ENCODE measurements at regions not wholly inside any gene's neighbourhood (a gene's known extent, or its start where the extent isn't known, plus 50 kb on each side); places are given as distances from the start of the nearest gene placed in this dataset.

DNA sequence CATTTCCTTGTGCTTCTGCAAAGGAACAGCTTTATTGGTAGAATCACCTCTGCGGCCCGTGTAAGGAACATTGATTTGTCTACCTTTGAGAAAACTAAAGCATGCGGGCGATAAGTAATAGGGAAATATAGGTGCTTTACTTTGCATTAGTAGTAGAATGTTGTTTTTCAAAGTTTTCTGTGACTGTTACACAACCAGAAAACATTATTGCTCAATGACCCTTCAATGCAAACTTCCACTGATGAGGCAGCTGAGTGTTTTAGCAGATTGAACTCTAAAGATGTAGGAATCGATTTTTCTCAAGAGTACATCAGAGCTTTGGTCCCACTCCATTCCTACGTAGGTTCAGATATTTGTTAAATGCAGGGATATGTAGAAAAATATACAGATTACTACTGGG, 427.8 kb downstream of the DNAJB9 start:
- DNase-seq = no peak

DNA sequence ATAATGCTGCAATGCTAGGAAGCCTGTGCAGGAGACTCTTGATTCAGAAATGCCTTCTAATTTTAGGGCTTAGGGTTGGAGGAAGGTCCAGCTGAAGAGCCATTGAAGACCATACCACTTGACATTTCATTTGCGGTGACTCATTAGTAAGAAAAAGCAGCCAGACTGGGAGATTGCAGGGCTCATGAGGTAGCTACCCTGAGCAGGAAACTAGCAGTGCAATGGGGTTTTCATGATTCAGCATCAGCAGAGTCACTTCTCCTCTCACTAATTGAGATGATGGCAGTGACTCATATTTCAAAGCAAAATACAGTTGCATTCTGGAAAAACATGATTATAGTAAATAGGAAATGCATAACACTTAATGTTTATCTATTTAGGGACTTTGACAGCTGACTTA, 434.1 kb downstream of the DNAJB9 start:
- DNase-seq = no peak

DNA sequence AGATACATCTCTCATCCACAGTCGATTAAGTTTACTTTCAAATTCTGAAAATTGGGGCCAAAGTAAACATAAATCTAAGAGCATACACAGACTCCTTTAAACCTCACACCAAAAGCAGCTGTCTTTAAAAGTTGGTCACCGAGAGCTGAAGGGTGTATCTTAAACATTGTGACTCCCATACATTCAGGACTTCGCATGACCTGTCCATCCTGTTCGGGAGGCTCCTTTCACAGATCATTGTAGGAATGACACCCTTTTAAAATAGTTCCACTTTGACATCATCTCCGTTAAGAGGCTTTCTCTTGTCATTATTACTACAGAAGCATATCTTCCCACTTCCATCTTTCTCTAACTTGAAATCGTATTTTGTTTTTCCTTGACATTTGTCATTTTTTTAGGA, 440.0 kb downstream of the DNAJB9 start:
- no peak for DNase-seq

DNA sequence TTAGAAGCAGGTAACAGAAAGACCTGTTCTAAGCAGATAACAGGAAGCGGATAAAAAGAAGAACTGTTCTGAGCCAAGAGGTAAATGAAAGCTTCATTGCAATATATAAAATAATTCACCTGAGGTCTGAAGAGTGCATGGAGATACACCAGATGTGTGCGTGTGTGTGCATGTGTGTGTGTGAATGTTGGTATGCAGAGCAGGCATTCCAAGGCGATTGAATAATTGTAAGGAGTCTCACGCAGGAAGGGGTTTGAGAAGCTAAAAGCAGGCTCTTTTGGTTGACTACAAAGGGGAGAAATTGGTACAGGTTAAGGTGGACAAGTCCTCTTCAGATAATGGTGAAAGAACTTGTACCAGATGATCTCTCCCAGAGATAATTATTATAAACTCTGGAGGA, 450.6 kb downstream of the DNAJB9 start:
- no peak for DNase-seq

DNA sequence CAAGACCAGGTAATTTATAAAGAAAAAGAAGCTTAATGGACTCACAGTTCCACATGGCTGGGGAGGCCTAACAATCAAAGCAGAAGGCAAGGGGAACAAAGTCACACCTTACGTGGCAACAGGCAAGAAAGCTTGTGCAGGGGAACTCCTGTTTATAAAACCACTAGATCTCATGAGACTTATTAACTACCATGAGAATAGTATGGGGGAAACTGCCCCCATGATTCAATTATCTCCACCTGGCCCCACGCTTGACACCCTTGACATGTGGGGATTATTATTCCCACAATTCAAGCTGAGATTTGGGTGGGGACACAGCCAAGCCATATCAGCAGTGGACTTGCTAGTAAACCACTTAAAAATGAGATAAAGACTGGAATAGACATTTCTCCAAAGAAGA, 451.7 kb downstream of the DNAJB9 start:
- no peak for DNase-seq

DNA sequence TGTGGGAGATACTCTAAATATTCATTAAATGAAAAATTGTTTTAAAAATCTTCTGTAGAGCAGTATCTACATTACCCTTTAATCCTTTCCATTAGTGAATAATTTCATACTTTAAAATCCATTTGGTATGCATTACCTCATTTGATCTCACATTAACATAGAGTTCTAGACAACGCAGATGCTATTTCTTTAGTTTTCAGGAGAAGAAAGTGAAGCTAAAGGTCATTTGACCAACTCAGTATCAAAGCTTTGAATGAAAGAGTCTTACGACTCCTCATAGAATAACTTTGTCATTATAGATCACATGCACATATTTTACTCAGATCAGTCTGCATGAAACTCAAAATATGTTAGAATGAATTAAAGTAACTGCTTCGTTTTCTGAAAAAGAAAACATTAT, 460.2 kb downstream of the DNAJB9 start:
- no peak for DNase-seq

DNA sequence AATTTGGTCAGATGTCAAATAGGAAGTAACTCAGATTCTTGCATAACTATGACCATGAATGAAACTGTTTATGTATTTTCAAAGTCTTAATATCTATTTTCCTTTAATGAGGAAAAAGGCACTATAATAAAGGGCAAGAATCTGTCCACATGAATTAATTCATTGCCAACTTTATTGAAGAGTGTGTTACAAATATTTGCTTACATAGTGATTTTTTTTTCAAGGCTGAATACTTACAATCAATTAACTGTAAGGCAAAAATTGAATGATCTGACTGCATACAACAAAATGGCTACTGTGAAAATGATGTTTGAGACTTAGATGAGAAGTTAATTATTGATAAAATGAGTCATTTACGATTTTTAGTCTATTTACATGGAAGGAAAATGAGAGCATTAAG, 475.0 kb downstream of the DNAJB9 start:
- no peak for DNase-seq

DNA sequence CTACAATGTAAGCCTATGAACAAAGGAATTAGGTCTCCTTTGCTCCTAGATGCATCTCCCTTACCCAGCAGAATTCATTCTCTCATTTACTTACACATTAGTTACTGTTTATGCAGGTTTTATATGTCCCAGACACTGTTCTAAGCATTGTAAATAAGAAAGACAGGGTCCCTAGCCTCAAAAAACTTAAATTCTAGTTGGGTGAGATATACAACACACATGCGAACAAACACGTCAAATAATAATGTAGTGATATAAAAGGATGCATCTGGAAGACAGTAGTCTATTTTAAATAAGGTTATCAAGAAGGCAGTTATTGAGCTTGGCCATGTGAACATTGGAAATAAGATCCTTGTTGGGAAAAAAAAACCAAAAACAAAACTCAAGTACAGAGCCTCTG, 479.7 kb downstream of the DNAJB9 start:
- no peak for DNase-seq

DNA sequence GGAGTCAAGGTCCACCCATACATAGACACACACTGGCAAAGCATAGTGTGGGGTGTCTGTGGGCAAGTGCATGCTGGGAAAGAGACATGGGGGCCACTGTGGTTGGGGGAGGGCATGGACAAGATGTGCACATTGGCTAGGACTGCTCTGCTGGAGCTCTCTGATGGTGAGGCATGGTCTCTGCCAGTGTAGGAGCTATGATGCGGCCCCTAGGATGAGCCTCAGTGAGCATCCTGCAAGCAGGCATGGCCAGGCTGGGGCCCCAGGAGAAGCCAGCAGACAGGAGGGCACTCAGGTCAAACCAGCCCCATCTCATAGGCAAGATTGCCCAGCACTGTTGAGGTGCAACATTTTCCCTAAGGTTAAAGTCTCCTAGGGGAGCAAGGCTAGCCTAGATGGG, 489.4 kb downstream of the DNAJB9 start:
- DNase-seq = no peak

DNA sequence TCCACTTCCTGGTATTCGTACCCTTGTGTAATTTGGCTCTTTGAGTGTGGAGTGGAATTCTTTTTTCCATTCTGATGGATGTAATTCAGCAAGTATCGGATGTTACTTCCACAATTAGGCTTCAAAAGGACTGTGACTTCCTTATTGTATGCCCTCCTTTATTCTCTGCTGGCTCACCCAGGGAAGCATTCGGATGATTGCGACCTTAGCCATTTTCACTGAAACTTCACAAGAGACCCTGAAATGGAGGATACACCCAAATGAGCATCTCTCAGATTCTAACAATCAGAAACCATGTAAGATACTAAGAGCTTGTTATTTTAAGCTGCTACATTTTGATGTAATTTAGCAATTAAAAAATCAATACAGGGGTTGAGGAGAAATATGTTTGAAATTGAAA, 493.1 kb downstream of the DNAJB9 start:
- DNase-seq = no peak

DNA sequence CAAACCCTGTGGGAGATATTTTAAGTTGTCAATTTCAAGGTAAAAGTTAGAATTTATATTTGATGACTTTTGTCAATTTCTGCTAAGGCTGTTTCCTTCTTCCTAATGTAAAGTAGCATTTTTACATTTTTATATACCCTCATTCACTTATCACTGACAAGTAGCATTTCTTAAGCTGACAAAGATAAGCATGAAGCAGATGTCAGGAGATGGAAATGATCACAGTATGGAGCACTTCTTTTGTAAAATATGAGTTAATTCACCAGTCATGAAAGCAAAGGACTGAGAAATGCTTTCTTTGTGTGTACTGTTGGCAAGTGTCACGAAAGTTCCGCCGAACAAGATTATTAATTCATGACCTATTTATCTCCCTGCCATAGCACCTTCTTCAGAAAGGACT, 503.9 kb downstream of the DNAJB9 start:
- no peak for DNase-seq

DNA sequence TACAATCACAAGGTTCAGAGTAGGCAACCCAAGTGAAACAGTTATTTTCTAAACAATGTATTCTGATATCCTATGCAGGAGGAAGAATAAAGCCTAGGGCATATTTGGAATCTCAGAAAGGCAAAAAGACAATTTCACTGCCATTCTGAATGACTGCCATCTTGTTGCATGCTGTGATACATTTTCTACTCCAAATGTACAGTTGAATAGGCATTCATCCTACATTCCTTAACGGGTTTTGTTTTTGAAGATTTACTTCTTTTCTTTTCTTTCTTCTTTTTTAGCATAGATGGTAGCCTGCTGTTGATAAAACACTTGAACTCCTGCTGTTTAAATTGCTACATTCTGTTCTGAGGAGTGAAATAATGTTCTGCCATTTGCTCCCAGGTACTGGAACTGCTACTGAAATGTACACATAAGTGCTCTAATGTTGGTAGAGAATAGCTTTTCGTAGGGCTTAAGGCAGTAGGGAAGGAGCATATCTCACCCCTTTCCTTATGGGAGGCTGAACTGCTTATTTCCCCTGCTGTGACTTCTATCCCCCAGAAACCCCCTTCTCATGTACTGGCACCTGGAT, 506.8 kb downstream of the DNAJB9 start:
- DNase-seq = no peak

DNA sequence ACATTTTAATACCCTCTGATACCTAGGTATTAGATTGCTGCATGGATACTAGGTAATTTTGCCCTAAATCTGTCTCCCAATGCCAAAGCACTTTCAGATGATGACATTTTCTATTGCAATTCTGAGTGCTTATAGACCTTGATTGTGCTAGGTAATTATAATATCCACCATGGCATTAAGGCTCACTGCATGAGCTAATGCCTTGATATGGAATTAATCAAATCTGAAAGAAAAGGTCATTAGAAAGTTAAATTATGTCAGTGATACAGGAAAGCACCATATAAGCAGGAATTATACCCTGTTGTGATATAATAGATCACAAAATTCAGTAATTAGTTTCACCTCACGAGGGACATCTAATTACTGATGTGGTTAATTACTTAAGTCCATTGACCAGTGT, 521.4 kb downstream of the DNAJB9 start:
- no peak for DNase-seq

DNA sequence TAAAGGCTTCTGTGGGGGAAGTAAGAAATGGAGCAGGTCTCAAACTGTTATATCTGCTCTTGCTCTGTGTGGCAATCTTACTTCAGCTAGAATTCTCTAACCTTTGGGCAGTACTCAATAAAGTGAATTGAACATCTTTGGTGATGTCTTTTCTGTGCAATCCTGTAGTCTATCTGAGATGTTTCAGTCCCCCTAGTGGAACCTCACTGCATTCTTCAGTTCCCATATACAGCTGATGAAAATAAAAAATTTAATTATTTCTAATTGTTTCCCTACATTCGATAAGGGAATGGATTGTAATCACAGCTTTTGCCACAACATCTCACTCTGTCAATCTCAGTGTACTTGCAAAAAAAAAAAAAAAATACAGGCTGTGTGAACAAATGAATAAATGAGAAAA, 522.6 kb downstream of the DNAJB9 start:
- DNase-seq = no peak

DNA sequence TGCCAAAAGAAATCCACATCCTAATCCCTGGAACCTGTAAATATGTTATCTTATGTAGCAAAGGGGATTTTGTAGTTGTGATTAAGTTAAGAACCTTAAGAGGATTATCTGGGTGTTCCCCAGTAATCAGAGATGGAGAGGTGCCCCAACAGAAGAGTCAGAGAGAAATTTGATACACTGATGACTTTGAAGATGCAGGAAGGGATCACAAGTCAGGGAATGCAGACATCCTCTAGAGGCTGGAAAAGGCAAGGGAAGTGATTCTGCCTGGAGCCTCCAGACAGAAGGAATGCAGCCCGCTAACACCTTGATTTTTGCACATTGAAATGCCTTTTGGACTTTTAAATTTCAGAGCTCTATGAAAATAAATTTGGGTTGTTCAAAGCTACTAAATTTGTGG, 531.7 kb downstream of the DNAJB9 start:
- no peak for DNase-seq

DNA sequence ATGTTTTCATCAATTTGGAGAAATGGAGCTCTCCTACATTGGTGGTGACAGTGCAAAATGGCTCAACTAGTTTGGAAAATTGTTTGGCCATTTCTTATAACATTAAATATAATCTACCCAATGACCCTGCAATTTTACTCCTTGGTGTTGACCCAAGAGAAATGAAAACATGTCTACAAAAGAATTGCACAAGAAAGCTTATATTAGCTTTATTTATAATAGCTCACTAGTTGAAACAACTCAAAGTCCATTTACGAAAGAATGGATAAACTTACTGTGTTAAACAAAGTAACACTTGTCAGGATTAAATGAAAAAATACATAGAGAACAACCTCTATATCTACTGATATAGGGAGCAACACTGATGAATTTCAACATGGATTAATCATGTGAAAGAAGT, 539.9 kb downstream of the DNAJB9 start:
- no peak for DNase-seq

DNA sequence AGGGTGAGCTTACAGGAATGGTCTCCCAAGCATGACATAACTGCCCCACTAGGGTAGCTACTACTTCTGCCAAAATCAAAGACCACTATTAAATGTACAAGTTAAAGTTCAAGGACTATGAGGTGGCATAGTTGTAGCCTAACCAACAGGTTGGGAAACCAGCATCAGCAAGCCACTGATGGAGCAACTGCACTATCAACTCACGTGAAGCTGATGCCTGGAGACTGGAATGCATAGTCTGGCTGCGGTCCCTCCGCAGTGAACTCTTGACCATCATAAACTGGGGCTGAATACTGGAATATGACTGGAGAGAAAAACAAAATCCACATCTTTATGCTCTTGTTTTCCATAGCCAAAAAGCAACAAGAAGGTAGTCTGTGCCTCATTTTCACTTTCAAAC, 541.4 kb downstream of the DNAJB9 start:
- DNase-seq = no peak

DNA sequence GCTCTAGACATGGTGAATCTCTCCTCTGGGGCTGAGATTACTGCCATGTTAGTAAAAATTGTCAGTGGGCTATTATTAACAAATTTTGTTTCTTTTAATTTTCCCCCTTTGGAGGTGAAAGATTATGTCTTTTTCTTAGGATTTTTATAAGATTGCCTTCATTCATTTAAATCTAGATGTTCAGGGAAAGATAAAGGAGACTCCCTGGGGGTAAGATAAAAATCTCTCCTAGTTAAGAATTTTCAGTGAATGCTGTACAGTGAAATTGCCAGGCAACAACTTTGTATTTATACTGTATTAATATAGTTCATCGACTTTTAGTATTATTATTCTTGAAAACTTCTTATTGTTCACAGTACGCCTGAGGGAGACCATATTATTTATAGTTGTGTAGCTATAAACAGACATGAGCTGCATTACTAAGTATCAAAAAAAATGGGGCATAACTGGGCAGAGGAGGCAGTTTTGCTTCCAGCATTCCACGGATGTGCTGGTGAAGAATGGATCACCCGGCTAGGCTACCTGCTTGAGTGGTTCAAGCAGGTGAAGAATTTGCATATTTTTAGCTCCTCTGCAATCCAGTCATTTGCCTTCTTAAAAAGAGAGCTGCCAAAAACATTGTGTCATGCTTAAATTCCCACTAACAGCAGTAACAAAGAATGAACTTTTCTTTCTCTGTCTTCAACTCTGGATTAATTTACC, 552.1 kb downstream of the DNAJB9 start:
- no peak for DNase-seq

DNA sequence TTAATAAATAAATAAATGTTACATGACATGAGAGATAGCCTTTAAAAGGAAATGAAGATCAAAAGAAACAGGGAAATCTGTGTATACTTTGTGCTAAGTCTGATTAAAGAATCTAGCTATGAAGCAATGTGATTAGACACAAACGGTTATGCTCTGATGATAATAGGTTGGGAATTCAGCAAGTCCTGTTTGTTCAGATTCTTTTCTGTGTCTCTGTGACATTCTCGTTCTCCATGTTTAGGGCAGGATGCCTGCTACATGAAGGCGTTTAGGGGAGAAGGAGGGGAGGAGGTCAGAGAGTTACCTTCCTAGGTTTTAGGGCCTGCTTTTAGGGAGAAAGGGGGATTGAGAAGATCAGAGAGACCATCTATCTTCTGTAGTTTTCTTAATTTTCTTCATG, 555.3 kb downstream of the DNAJB9 start:
- DNase-seq = no peak

DNA sequence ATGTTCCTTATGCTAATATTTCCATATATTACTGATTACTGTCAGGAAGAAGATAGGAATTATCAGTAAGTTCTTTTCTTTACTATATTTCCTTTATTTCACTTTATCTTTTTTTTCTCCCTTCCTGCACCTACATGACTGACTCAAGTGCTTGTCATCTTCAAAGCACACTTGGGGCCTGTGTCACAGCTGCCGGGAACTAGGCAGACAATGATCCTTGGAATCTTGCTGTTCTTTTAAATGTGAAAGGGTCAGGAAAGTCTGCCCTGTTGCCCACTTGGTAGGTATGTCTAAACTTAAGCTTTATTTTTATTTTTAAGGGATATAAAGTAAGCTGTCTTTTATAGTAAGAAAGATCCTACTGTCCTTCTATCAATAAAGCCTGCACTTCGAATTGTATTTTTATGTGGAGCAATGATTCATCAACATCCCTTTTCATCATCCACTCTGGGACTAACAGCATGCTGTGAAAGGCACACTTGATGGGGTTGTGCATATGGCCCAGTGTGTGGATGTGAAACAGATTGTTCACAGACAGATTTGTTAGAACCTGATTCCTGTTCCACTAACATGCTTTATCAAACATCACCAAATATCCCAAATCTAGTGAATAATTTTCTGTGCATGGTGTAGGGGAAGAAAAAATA, 556.9 kb downstream of the DNAJB9 start:
- DNase-seq = no peak

DNA sequence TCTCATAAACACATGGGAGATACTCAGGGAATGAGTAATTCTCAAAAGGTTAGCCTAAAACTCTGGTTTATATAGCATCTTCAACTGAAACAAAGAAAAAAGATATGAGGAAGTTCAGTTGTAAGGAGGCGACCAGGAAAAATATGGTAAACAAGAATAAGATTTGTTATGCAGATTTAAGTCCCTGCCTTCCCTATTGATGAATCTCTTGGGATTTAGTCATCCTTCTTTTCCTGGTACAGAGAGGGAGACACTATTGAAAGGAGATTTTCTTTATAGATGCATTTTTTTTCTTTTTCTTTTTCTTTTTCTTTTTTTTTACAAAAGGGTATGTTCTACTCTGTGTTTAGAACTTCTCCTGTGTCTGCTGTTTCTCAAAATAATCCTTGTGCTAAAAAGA, 557.5 kb downstream of the DNAJB9 start:
- no peak for DNase-seq

DNA sequence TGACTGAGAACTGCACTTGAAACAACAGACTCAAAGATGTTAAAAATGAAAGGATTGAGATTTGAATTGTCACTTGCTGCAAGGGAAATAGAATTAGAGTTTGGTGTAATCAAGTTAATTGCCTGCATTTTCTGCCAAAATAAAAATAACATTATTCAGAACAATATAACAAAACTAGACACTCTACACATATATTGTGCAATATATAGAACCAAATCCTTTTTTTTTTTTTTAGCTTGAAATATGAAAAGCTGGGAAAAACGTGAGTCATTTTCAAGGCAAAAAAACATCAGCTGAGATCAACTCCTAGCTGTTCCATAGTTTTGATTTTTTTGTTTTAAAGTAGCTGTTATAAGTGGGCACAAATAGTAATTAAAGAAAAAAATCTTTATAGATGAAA, 561.5 kb downstream of the DNAJB9 start:
- DNase-seq = no peak

DNA sequence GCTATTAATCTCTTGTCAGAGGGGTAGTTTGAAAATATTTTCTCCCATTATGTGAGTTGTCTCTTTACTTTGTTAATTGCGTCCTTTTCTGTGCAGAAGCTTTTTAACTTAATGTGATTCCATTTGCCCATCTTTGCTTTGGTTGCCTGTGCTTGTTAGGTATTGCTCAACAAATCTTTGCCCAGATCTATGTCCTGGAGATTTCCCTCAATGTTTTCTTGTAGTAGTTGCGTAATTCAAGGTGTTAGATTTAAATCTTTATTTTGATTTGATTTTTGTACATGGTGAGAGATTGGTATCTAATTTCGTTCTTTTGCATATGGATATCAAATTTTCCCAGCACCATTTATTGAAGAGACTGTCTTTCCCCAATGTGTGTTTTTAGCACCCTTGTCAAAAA, 567.2 kb downstream of the DNAJB9 start:
- DNase-seq = no peak

DNA sequence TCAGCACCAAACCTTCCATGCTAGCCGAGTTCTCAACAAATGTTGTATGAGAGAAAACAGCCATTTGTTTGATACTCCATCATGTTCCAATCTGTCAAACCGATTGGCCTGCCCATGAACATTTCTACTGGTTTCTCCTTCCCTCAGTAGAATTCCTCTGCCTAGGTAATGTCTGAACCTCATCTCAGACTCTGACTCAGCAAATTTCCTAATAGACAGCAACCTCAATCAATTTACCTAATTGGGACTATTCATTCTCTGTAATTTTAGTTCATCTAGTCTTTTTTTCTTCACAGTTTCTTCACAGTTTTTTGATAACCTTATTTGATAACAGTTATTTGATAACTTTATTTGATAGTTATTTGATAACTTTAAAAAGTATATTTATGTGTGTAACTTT, 585.1 kb downstream of the DNAJB9 start:
- no peak for DNase-seq

DNA sequence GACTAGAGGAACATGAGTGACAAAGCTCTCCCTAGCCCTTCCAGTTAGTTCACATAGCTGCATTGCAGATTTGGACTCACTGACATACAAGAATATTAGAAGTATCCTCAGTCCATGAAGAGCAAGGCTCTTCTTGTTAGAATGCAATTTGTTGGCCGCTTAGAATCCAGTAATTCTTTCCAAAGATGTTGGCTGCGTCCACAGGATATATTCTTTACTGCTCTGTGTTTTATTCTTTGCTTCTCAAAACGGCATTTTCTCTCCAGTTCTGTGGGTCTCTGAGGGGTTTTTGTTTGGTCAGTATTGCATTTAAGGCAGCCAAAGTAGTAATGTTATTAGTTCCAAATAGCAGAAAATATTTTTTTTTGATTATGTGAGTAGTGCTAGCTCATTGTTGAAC, 588.6 kb downstream of the DNAJB9 start:
- no peak for DNase-seq

Data from CD4-positive, alpha-beta T cell treated with Interleukin-6 for 4 hours (primary cell).